IMR-90 (cell line): ENCODE measurements at regions not wholly inside any gene's neighbourhood (a gene's known extent, or its start where the extent isn't known, plus 50 kb on each side); places are given as distances from the start of the nearest gene placed in this dataset.

ENCODE experiments used
- ATAC-seq: fragments of 200-7000 bp; cut with Tn5 transposase; 2 replicates; pipeline ENCODE4 v1.9.1; 2020; ENCODE audit warnings: low read depth, mild to moderate bottlenecking, moderate library complexity
- BruUV-seq: library from RNA; stranded (reverse); fragments of 400-500 nt; replicated peaks from 2 replicates; lab custom pipeline; 2021; lab: Mats Ljungman, UMichigan
- CTCF ChIA-PET: fragments of 300-600 bp; formaldehyde crosslinking; extraction: SDS; loops from one replicate; lab custom pipeline; 2021; ENCODE audit warnings: antibody characterized with exemption; lab: Yijun Ruan, JAX
- POLR2A ChIA-PET: fragments of 300-600 bp; sonication (Branson Sonifier 250); formaldehyde crosslinking; loops from one replicate; lab custom pipeline; 2022; ENCODE audit warnings: antibody characterized with exemption; ENCODE audit not compliant: unreplicated experiment; lab: Charles Lee
- DNase-seq: peaks from one replicate; pipeline ENCODE4 v3.0.0; 2013
- H2AFZ ChIP-seq: replicated peaks from 2 replicates; pipeline ENCODE3; 2013; ENCODE audit warnings: low read length, mild to moderate bottlenecking; ENCODE audit not compliant: poor library complexity
- H2AK5ac ChIP-seq: 2 replicates; pipeline ENCODE4 v1.6.1; 2013; ENCODE audit warnings: low read depth, low read length, inconsistent platforms
- H2AK9ac ChIP-seq: replicated peaks from 2 replicates; pipeline ENCODE3; 2013; ENCODE audit warnings: mild to moderate bottlenecking, low read depth, low read length, moderate library complexity; ENCODE audit not compliant: poor library complexity
- H2BK120ac ChIP-seq: 2 replicates; pipeline ENCODE4 v1.6.1; 2013; ENCODE audit warnings: low read depth, low read length, inconsistent platforms
- H2BK15ac ChIP-seq: 3 replicates; pipeline ENCODE4 v1.6.1; 2013; ENCODE audit warnings: low read depth, low read length, inconsistent platforms
- H2BK20ac ChIP-seq: 2 replicates; pipeline ENCODE4 v1.6.1; 2013; ENCODE audit warnings: low read depth, mild to moderate bottlenecking, inconsistent platforms, low read length, moderate library complexity
- H2BK5ac ChIP-seq: 2 replicates; pipeline ENCODE4 v1.6.1; 2013; ENCODE audit warnings: mild to moderate bottlenecking, low read depth, low read length, inconsistent platforms; ENCODE audit not compliant: poor library complexity, severe bottlenecking
- H3K14ac ChIP-seq: replicated peaks from 2 replicates; pipeline ENCODE4 v1.6.1; 2013; ENCODE audit warnings: low read depth, low read length, inconsistent platforms
- H3K18ac ChIP-seq: 2 replicates; pipeline ENCODE4 v1.6.1; 2013; ENCODE audit warnings: low read depth, low read length, control low read depth
- H3K23ac ChIP-seq: 2 replicates; pipeline ENCODE4 v1.6.1; 2013; ENCODE audit warnings: low read depth, low read length, inconsistent platforms
- H3K27ac ChIP-seq: 2 replicates; pipeline ENCODE4 v1.5.1; 2013; ENCODE audit warnings: mild to moderate bottlenecking, control low read depth, low read length; ENCODE audit not compliant: insufficient read depth
- H3K27me3 ChIP-seq: 2 replicates; pipeline ENCODE4 v1.6.1; 2013; ENCODE audit warnings: low read length; ENCODE audit not compliant: control insufficient read depth, insufficient read depth
- H3K36me3 ChIP-seq: 2 replicates; pipeline ENCODE4 v1.6.1; 2013; ENCODE audit warnings: low read length, mixed read lengths; ENCODE audit not compliant: control insufficient read depth, insufficient read depth
- H3K4ac ChIP-seq: 2 replicates; pipeline ENCODE4 v1.6.1; 2013; ENCODE audit warnings: low read depth, low read length, inconsistent platforms
- H3K4me1 ChIP-seq: 2 replicates; pipeline ENCODE4 v1.6.1; 2013; ENCODE audit warnings: low read length, mixed read lengths; ENCODE audit not compliant: control insufficient read depth, insufficient read depth
- H3K4me2 ChIP-seq: 2 replicates; pipeline ENCODE4 v1.6.1; 2013; ENCODE audit warnings: low read depth, mild to moderate bottlenecking, control low read depth, low read length, moderate library complexity
- H3K4me3 ChIP-seq: 2 replicates; pipeline ENCODE4 v1.5.1; 2013; ENCODE audit warnings: low read depth, mild to moderate bottlenecking, control low read depth, low read length, moderate library complexity; ENCODE audit not compliant: insufficient read depth
- H3K56ac ChIP-seq: 2 replicates; pipeline ENCODE4 v1.6.1; 2013; ENCODE audit warnings: low read length, inconsistent platforms; ENCODE audit not compliant: insufficient read depth; ENCODE audit errors: extremely low read depth
- H3K79me1 ChIP-seq, 2 experiments: 2 replicates each; pipeline ENCODE4 v1.6.1; 2013; ENCODE audit warnings: low read length in 2 of 2, inconsistent platforms in 1 of 2, low read depth in 1 of 2
- H3K9ac ChIP-seq: 2 replicates; pipeline ENCODE4 v1.6.1; 2013; ENCODE audit warnings: low read depth, low read length, control low read depth
- H3K9me1 ChIP-seq: 2 replicates; pipeline ENCODE4 v1.6.1; 2013; ENCODE audit warnings: low read length, inconsistent platforms; ENCODE audit not compliant: insufficient read depth
- H3K9me3 ChIP-seq: 2 replicates; pipeline ENCODE4 v1.6.1; 2013; ENCODE audit warnings: low read length; ENCODE audit not compliant: control insufficient read depth, insufficient read depth
- H4K20me1 ChIP-seq: 2 replicates; pipeline ENCODE4 v1.6.1; 2013; ENCODE audit warnings: low read length, inconsistent platforms; ENCODE audit not compliant: insufficient read depth
- H4K5ac ChIP-seq: 2 replicates; pipeline ENCODE4 v1.6.1; 2013; ENCODE audit warnings: mild to moderate bottlenecking, low read depth, low read length, control low read depth
- H4K8ac ChIP-seq, 2 experiments: 2 replicates each; pipeline ENCODE4 v1.6.1; 2013; ENCODE audit warnings: low read depth in 2 of 2, low read length in 2 of 2, control low read depth in 1 of 2, inconsistent platforms in 1 of 2
- H4K91ac ChIP-seq: 2 replicates; pipeline ENCODE4 v1.6.1; 2013; ENCODE audit warnings: low read depth, low read length, inconsistent platforms; ENCODE audit not compliant: insufficient read depth
- CEBPB ChIP-seq: IDR thresholded peaks from 2 replicates; pipeline ENCODE4 v1.6.1; 2012; ENCODE audit warnings: low read depth, low read length, improper control_type of control experiment
- MAFK ChIP-seq: IDR thresholded peaks from 2 replicates; pipeline ENCODE4 v1.6.1; 2012; ENCODE audit warnings: low read depth, low read length, improper control_type of control experiment
- MAZ ChIP-seq: IDR thresholded peaks from 2 replicates; pipeline ENCODE4 v1.6.1; 2012; ENCODE audit warnings: low read depth, mild to moderate bottlenecking, low read length, improper control_type of control experiment, moderate library complexity, borderline replicate concordance
- MXI1 ChIP-seq: IDR thresholded peaks from 2 replicates; pipeline ENCODE4 v1.6.1; 2012; ENCODE audit warnings: low read depth, mild to moderate bottlenecking, low read length, moderate library complexity, borderline replicate concordance
- RCOR1 ChIP-seq: IDR thresholded peaks from 2 replicates; pipeline ENCODE4 v1.6.1; 2012; ENCODE audit warnings: mild to moderate bottlenecking, low read length, improper control_type of control experiment; ENCODE audit not compliant: insufficient replicate concordance
- SMC3 ChIP-seq: fragments of 150-350 bp; IDR thresholded peaks from 2 replicates; pipeline ENCODE4 v1.6.1; 2016; ENCODE audit warnings: low read depth, mild to moderate bottlenecking, antibody characterized with exemption, low read length, moderate library complexity
- WGBS, 2 experiments: methylation state at CpG; one replicate each; pipeline versions ENCODE4 v1.1.5 to v1.1.7; 2013; ENCODE audit warnings: missing lambda C conversion rate in 2 of 2; ENCODE audit not compliant: insufficient read length in 1 of 2; ENCODE audit errors: extremely low coverage in 2 of 2; 5-methylcytosine and 5-hydroxymethylcytosine counted together
- dilution Hi-C: fragments of 300-500 bp; cut with HindIII; formaldehyde crosslinking; loops from one replicate; pipeline ENCODE4 v1.14.3; 2018; ENCODE audit warnings: low sequenced_read_pairs; ENCODE audit not compliant: unreplicated experiment
- in situ Hi-C: fragments of 300-500 bp; cut with MboI; formaldehyde crosslinking; loops from 3 replicates; pipeline ENCODE4 v1.14.3; 2019; ENCODE audit warnings: low sequenced_read_pairs, inconsistent platforms, mixed read lengths
- intact Hi-C: fragments of 100-400 bp; cut with micrococcal nuclease; formaldehyde crosslinking; loops from 2 replicates; pipeline ENCODE4 v1.10.0; 2022

- ATAC-seq (no peak), DNase-seq (no peak)
- no peak overlapping the region for H3K27ac ChIP-seq
- no peak overlapping the region for H3K9ac ChIP-seq
- H3K4me1 ChIP-seq = no peaks in the 10 kb centered on the region
- H3K14ac ChIP-seq = no peak overlapping the region
- in situ Hi-C loops = no loop called here
- H4K5ac ChIP-seq = no peak overlapping the region
- CTCF ChIA-PET = no interaction called here
- H2AK5ac ChIP-seq = no peak overlapping the region
- no peak overlapping the region for H3K4ac ChIP-seq
- dilution Hi-C loops = no loop called here
- peaks cover 41% of the 10 kb centered on the region for H3K9me3 ChIP-seq
- TF ChIP-seq CEBPB = no peak
- TF ChIP-seq SMC3 = no peak
- no peak for TF ChIP-seq MXI1
- TF ChIP-seq MAZ = no peak
- TF ChIP-seq RCOR1 = no peak
- TF ChIP-seq MAFK = no peak
- no peak overlapping the region for H4K91ac ChIP-seq
- H4K20me1 ChIP-seq = no peaks in the 10 kb centered on the region
- no peak overlapping the region for H2AFZ ChIP-seq
- H3K23ac ChIP-seq = no peak overlapping the region
- no peaks in the 10 kb centered on the region for H3K36me3 ChIP-seq
- H3K27me3 ChIP-seq = no peaks in the 10 kb centered on the region
- no peak overlapping the region for H4K8ac ChIP-seq
- intact Hi-C loops = no loop called here
- no peak overlapping the region for H3K56ac ChIP-seq
- H3K18ac ChIP-seq = no peak overlapping the region
- BruUV-seq = no TSS peak
- H2AK9ac ChIP-seq = no peak overlapping the region
- H2BK20ac ChIP-seq = no peak overlapping the region
- H2BK120ac ChIP-seq = no peak overlapping the region
- H3K79me1 ChIP-seq = no peaks in the 10 kb centered on the region
- H3K9me1 ChIP-seq = no peaks in the 10 kb centered on the region
- H3K4me2 ChIP-seq = no peak overlapping the region
- no peak overlapping the region for H2BK5ac ChIP-seq
- no CpG with 5 or more reads among the region's 12 CpGs for WGBS, 2 experiments
- no peak overlapping the region for H3K4me3 ChIP-seq
- no peak overlapping the region for H2BK15ac ChIP-seq
- POLR2A ChIA-PET = interaction anchor here (0.6 kb wide), 1 partner anchor 385 kb away, joined by 3 read pairs; no protein-coding TSS in a partner anchor
Measured at GRCh38 chr18:77776104-77776503, 526.5 kb downstream of the GALR1 start.
